Ovary (tissue), 7 donors: ENCODE measurements at regions not wholly inside any gene's neighbourhood (a gene's known extent, or its start where the extent isn't known, plus 50 kb on each side); places are given as distances from the start of the nearest gene placed in this dataset.

ENCODE experiments used
- DNase-seq, 5 donors: peaks; one replicate each; pipeline ENCODE4 v3.0.0-alpha.2; 2019 to 2020
- H3K27ac ChIP-seq, 2 donors: fragments of 200-600 bp; one replicate each; pipeline versions ENCODE4 v1.5.1 to v1.8.0; 2019 to 2022
- H3K27me3 ChIP-seq: fragments of 200-600 bp; one replicate; pipeline ENCODE4 v1.8.0; 2022
- H3K36me3 ChIP-seq: fragments of 200-600 bp; sonication (generic); one replicate; pipeline ENCODE4 v1.5.1; 2019
- H3K4me1 ChIP-seq: one replicate; pipeline ENCODE4 v1.8.1; 2013; ENCODE audit warnings: mild to moderate bottlenecking, moderate library complexity; ENCODE audit not compliant: insufficient read depth
- H3K4me3 ChIP-seq: fragments of 200-600 bp; sonication (generic); one replicate; pipeline ENCODE4 v1.5.1; 2017
- H3K9me3 ChIP-seq, 2 donors: fragments of 200-600 bp in 1 of 2; sonication (generic) in 1 of 2; one replicate each; pipeline versions ENCODE4 v1.5.1 to v1.8.1; 2013 to 2019; ENCODE audit warnings: mild to moderate bottlenecking in 1 of 2, moderate library complexity in 1 of 2
- EP300 ChIP-seq: sonication (generic); formaldehyde crosslinking; IDR thresholded peaks from one replicate; pipeline ENCODE4 v1.6.1; 2017; ENCODE audit warnings: antibody characterized with exemption
- POLR2A ChIP-seq: fragments of 450-650 bp; IDR thresholded peaks from one replicate; pipeline ENCODE4 v1.6.1; 2017; ENCODE audit warnings: antibody characterized with exemption, mild to moderate bottlenecking, moderate library complexity
- WGBS, 3 donors: extraction: QIAGEN DNeasy Blood & Tissue Kit in 1 of 3; methylation state at CpG; one replicate each; pipeline versions ENCODE4 v1.1.5 to v1.1.7; 2013 to 2017; 5-methylcytosine and 5-hydroxymethylcytosine counted together
- intact Hi-C, 4 donors: fragments of 100-400 bp; cut with DNase I; formaldehyde crosslinking; loops; one replicate each; pipeline versions ENCODE4 v1.11.0 to v1.15.1; 2022 to 2023
- TF ChIP-seq, protein P1 (sequence below), 3 donors: fragments of 450-650 bp in 2 of 3; fragments of 200-600 bp in 1 of 3; IDR thresholded peaks; one replicate each; pipeline versions ENCODE4 v1.5.1 to v1.8.0; 2016 to 2022; ENCODE audit warnings: antibody characterized with exemption in 3 of 3, mild to moderate bottlenecking in 1 of 3
- donor health status: DM: no; HTN: no; CAD: no; lungs with moderate emphysema.
- donor health status: DM: no; HTN: no; CAD: no.
- donor health status: Bipolar disorder and iron deficiency.
- donor health status: DM: no; HTN: no; CAD: no.
- donor health status: DM: yes; HTN: yes; CAD: no.

DNA sequence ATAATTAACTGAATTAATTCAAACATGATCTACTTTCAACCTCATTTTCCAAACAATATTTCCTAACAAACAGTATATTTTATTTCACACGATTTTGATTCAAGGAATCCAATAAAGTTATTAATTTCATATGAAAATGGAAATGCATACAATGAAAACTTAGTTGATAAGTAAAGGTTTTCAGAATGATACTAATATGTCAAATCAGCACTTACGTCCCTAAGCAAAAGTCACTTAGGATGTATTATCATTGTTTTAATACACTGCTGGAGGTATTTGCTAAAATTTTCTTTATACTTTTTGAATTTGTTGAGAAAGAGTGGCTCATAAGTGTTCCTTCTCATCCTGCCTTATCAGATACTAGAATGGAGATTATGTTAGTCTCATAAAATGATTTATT is 266.8 kb upstream of the PUDP start:
- DNase-seq, result no peak
- Histone ChIP-seq H3K4me1 (no peaks in the 10 kb centered on the region), H3K9me3 (no peaks in the 10 kb centered on the region), H3K27ac (no peak overlapping the region), H3K36me3 (no peaks in the 10 kb centered on the region), H3K27me3 (no peaks in the 10 kb centered on the region), H3K4me3 (no peak overlapping the region)
- intact Hi-C loops, result no loop called here
- TF ChIP-seq, protein P1, sequence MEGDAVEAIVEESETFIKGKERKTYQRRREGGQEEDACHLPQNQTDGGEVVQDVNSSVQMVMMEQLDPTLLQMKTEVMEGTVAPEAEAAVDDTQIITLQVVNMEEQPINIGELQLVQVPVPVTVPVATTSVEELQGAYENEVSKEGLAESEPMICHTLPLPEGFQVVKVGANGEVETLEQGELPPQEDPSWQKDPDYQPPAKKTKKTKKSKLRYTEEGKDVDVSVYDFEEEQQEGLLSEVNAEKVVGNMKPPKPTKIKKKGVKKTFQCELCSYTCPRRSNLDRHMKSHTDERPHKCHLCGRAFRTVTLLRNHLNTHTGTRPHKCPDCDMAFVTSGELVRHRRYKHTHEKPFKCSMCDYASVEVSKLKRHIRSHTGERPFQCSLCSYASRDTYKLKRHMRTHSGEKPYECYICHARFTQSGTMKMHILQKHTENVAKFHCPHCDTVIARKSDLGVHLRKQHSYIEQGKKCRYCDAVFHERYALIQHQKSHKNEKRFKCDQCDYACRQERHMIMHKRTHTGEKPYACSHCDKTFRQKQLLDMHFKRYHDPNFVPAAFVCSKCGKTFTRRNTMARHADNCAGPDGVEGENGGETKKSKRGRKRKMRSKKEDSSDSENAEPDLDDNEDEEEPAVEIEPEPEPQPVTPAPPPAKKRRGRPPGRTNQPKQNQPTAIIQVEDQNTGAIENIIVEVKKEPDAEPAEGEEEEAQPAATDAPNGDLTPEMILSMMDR (IDR thresholded peaks at IDR 0.05), result no peak
- no peak for TF ChIP-seq EP300
- no peak for TF ChIP-seq POLR2A
- WGBS, 3 donors, result 68 to 74% (median 72%) methylated on average over 2 of the region's 2 CpGs

DNA sequence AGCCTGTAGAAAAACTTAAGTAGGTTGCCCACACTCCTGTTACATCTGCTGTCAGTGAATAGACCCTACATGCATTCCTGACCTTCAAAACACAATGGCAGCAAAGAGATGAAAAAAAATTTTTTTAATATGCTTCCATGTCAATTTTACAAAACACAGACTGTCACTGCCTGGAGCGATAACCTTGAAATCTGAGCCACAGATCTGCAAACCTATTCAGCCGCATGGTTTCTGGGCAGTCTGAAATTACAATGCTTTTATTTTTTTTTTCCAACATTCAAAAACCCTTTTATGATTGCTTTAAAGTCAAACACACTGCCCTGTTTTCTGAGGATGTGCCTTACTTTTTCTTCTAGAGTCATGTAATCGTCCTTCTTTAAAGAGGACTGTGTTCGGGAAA is 264.9 kb upstream of the PUDP start:
- no peak overlapping the region for H3K4me3 ChIP-seq
- no peaks in the 10 kb centered on the region for H3K36me3 ChIP-seq
- no peaks in the 10 kb centered on the region for H3K9me3 ChIP-seq
- intact Hi-C loops, result no loop called here
- DNase-seq, result no peak
- no peak overlapping the region for H3K27ac ChIP-seq
- WGBS, 3 donors, result 67 to 81% (median 79%) methylated on average over 4 of the region's 4 CpGs
- no peak for TF ChIP-seq EP300
- no peaks in the 10 kb centered on the region for H3K4me1 ChIP-seq
- H3K27me3 ChIP-seq, result no peaks in the 10 kb centered on the region

DNA sequence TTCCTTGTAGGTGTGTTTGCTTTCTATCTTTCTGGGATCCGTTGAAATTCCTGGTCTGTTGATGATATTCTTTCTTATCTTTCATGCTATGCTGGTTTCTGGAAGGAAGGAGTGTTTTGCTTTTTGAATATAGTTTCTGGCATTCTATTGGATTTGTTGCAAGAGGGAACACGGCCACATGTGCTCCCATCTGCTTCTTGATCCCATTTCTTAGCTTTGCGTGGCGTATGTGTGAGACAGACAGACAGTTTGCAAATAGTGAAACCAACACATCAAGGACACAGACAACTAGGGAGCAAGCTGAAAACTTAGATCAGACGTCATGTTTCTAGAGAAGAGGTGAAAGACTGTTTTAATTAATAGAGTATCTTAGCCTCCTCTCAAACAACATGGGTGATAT is 261.9 kb upstream of the PUDP start:
- DNase-seq, result no peak
- intact Hi-C loops, result no loop called here
- Histone ChIP-seq H3K27me3 (no peaks in the 10 kb centered on the region), H3K4me3 (no peak overlapping the region), H3K9me3 (no peaks in the 10 kb centered on the region), H3K36me3 (no peaks in the 10 kb centered on the region), H3K27ac (no peak overlapping the region), H3K4me1 (no peaks in the 10 kb centered on the region)
- TF ChIP-seq EP300 (no peak), POLR2A (no peak)
- TF ChIP-seq, protein P1 (IDR thresholded peaks at IDR 0.05), result no peak
- WGBS, 3 donors, result 76 to 86% (median 83%) methylated on average over 5 of the region's 5 CpGs

DNA sequence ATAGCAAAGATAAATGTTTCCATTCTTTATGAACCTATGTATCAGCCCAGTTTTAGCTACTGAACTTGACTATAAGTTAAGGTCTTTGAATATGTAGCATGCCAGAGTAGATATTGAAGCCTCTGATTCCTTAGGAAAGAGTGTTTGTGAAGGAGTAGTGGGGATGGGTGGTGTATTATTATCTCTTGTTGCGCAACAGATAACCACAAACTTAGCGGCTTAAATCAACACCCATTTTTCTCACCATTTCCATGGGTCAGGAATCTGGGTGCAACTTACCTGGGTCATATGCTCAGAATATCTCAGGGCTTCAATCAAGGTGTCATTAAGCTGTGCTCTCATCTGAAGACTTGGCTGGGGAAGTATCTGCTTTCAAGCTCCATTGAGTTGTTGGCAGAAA is 251.4 kb upstream of the PUDP start:
- no peak overlapping the region for H3K4me3 ChIP-seq
- no peak for DNase-seq
- no peak overlapping the region for H3K27ac ChIP-seq
- WGBS, 3 donors, result 92 to 97% (median 95%) methylated on average over 2 of the region's 2 CpGs
- H3K36me3 ChIP-seq, result no peaks in the 10 kb centered on the region
- no peaks in the 10 kb centered on the region for H3K9me3 ChIP-seq
- TF ChIP-seq POLR2A, result no peak
- TF ChIP-seq, protein P1 (IDR thresholded peaks at IDR 0.05), result no peak
- TF ChIP-seq EP300, result no peak
- H3K4me1 ChIP-seq, result no peaks in the 10 kb centered on the region
- intact Hi-C loops, result no loop called here
- H3K27me3 ChIP-seq, result no peaks in the 10 kb centered on the region

DNA sequence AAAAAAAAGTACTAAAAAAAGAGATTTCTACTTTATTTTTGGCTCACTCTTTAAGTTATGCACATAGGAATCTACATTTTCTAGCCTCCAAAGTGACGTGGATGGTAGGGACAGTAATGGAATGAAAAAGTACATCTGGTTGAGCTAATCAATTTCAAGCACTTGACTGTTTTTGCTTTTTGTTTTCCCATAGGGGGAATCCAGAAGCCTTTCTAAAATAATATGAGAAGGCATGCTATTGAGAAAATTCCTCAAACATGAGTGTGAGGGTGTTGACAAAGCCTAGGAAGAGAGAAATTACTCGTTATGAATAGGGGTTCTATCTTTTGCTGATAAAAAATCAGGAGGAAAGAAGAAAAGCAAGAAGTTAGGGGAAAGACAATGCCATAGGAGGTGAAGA is 242.5 kb upstream of the PUDP start:
- H3K27me3 ChIP-seq, result no peaks in the 10 kb centered on the region
- WGBS, 3 donors, result 30 to 44% (median 31%) methylated on average over 2 of the region's 2 CpGs
- no peak for DNase-seq
- H3K36me3 ChIP-seq, result no peaks in the 10 kb centered on the region
- TF ChIP-seq, protein P1 (IDR thresholded peaks at IDR 0.05), result no peak
- TF ChIP-seq POLR2A, result no peak
- TF ChIP-seq EP300, result no peak
- intact Hi-C loops, result no loop called here
- H3K9me3 ChIP-seq, result no peaks in the 10 kb centered on the region
- no peak overlapping the region for H3K4me3 ChIP-seq
- no peak overlapping the region for H3K27ac ChIP-seq
- no peaks in the 10 kb centered on the region for H3K4me1 ChIP-seq
